ENCODE measurements at regions not wholly inside any gene's neighbourhood (a gene's known extent, or its start where the extent isn't known, plus 50 kb on each side); places are given as distances from the start of the nearest gene placed in this dataset.

- DNase-seq (ENCODE audit: low read depth in 1 of 2, low spot score in 1 of 2), result no peak
Observed at GRCh38 chr15:93882779-93883178, 348.6 kb upstream of the MCTP2 start.

DNA sequence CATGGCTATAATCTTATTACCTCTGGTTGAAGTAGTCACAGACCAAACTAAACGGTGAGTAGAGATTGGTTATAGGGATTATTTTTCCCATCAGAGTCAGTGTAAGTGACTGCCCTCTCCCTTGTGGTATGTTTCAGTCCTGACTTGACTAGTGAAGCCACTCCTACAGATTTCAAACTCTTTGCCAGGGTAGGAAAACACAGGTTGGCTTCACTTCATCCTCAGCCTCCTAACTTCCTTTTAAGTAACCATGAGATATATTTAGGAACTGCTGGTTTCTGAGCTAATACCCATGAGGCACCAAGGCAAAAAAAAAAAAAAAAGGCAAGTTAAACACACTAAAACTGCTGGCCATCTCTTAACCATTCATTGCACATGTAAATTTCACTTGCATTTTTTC, 349.2 kb upstream of the MCTP2 start:
- no peak for DNase-seq (ENCODE audit: low read depth in 1 of 2, low spot score in 1 of 2)

DNA sequence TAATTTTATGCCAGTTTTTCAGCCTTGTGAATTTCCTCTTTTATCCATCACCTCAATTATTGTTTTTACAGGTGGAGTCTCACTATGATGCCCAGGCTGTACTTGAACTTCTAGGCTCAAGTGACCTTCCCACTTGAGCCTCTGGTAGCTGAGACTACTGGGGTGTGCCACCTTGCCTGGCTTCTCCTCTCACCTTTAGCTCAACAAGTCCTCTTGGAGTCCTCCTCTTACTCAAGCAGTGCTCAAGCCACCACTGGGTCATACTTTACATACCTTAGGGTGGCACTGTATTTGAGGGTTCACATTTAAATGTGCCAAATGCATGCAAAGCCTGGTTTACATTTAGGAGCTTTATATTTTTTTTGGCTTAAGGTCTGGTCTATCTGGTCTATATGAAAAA, 350.1 kb upstream of the MCTP2 start:
- no peak for DNase-seq (ENCODE audit: low read depth in 1 of 2, low spot score in 1 of 2)

DNA sequence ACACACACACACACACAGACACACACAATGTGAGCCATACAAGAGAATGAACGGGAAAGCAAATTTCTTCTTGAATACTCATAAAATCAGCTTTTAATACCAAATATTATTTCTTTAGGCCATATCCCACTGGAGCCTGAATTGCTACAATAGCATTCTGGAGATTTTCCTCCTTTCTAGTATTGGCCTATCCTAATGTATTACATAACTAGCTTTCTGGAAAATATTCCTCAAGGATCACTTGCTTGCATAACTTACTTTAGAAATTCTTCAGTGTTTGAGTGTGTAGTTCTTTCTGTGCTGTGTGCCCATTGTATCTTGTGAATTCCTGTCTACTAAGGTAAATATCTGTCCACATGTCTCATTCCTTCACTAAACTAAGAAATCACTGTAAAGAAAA, 351.0 kb upstream of the MCTP2 start:
- no peak for DNase-seq (ENCODE audit: low read depth in 1 of 2, low spot score in 1 of 2)

GRCh38 chr15:93870583-93870982, 360.8 kb upstream of the MCTP2 start:
- DNase-seq (ENCODE audit: low read depth in 1 of 2, low spot score in 1 of 2), result no peak

DNA sequence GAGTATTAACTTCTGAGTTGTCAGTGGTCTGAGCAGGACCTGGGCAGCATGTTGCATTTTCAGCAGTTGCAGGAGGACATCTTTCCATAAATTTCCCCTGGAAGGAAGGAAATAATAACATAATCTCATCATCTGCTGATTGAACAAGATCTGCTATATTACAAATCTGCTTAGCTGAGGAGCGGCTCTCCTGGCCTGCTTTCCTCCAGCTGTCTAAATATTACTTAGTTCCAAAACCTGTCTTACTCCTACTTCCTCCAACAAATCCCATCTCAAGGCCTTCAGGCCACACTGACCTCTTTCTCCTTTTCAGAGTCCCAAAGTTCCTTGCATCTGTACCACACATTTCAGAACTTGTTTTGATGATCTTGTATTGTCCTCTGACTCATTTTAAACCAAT, 364.4 kb upstream of the MCTP2 start:
- no peak for DNase-seq (ENCODE audit: low read depth in 1 of 2, low spot score in 1 of 2)

DNA sequence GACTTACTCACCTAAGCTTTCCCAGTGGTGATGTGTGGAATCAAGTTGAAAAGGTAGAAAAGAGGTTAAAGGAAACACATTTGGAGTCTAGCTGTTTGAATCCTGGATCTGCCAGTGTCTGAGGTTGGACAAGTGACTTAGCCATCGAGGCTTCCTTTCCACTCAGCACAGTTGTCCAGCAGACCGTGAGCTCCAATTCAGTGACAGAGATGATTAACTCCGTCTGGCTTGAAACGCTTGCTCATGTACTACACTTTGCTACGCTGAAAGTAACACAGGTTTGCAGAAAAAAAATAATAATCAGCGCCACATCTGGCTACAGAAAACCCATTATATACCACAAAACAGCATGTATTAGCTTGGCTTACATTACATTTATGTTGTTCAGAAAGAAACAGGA, 364.9 kb upstream of the MCTP2 start:
- DNase-seq (ENCODE audit: low read depth in 1 of 2, low spot score in 1 of 2), result no peak

- no peak for DNase-seq (ENCODE audit: low read depth in 1 of 2, low spot score in 1 of 2)
Observed at GRCh38 chr15:93865586-93865985, 365.8 kb upstream of the MCTP2 start.

GRCh38 chr15:93862791-93863190, 368.6 kb upstream of the MCTP2 start:
- DNase-seq (ENCODE audit: low read depth in 1 of 2, low spot score in 1 of 2), result no peak

- no peak for DNase-seq (ENCODE audit: low read depth in 1 of 2, low spot score in 1 of 2)
Observed at GRCh38 chr15:93861956-93862741, 369.2 kb upstream of the MCTP2 start.

DNA sequence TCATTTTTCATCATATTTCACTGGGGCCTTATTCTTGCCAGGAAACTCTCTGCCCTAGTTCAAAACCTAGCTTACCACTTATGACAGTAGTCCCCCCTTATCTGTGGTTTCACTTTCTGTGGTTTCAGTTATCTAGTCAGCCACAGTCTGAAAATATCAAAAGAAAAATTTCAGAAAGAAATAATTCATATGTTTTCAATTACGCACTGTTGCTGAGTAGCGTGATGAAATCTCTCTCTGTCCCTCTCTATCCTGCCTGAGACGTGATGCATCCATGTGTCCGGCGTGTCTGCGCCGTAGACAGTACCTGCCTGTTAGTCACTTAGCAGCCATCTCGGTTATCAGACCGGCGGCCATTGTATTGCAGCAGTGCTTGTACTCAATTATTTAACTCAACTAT, 369.9 kb upstream of the MCTP2 start:
- no peak for DNase-seq (ENCODE audit: low read depth in 1 of 2, low spot score in 1 of 2)

DNA sequence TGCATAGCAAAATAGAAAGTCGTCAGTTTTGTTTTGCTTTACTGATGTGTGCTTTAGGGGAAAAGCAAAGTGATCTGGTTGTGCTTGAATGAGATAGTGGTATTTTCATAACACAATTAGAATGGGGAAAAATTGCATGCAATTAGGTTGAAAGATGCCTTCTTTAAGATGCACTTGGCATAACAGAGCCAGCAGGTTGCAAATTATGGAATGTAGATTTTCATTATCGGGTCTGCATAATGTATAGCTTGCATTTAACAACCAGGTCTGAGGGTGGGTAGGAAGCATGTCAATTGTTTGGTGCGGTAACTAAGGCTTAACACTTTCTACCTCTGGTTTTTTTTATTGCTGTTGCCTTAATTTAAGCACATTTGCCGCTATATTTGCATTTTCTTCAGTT, 370.7 kb upstream of the MCTP2 start:
- no peak for DNase-seq (ENCODE audit: low read depth in 1 of 2, low spot score in 1 of 2)

GRCh38 chr15:93859176-93859575, 372.2 kb upstream of the MCTP2 start:
- no peak for DNase-seq (ENCODE audit: low read depth in 1 of 2, low spot score in 1 of 2)

- no peak for DNase-seq (ENCODE audit: low read depth in 1 of 2, low spot score in 1 of 2)
Observed at GRCh38 chr15:93855181-93855826, 376.1 kb upstream of the MCTP2 start.

DNA sequence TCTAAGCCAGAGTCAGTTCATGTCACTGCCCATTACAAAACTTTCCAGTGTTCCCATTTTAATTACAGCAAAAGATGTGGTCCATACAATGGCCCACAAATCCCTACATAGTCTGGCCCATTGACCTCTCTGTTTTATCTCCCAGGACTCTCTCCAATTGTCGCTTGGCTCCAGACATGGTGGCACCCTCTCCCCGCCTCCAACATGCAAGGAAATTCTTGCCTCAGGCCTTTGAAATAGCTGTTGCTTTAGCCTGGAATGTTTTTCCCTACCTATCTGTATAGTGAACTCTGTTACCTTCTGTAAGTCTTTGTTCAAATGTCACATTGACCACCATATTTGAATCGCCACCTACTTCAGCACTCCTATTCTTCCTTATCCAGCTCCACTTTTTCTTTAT, 377.3 kb upstream of the MCTP2 start:
- no peak for DNase-seq (ENCODE audit: low read depth in 1 of 2, low spot score in 1 of 2)

GRCh38 chr15:93852761-93853160, 378.6 kb upstream of the MCTP2 start:
- DNase-seq (ENCODE audit: low read depth in 1 of 2, low spot score in 1 of 2), result no peak

DNA sequence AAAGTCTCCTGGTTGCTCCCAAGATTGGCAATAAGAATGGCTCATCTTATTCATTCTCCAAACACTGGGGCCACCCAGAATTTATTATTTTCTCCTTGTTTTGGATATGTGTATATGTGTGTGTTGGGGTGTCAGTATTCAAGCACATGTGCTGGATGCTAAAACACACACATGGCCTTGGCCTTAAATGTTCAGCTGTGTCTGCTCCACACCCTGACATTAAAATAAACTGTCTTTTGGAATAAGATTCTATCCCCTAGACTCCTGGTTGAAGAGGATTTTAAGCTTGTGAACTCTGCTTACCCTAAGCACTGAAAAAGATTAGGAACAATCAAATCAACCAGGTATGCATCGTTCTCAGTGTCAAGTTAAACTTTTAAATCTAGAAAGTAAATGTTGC, 382.9 kb upstream of the MCTP2 start:
- DNase-seq (ENCODE audit: low read depth in 1 of 2, low spot score in 1 of 2), result no peak

GRCh38 chr15:93848076-93848475, 383.3 kb upstream of the MCTP2 start:
- DNase-seq (ENCODE audit: low read depth in 1 of 2, low spot score in 1 of 2), result no peak

DNA sequence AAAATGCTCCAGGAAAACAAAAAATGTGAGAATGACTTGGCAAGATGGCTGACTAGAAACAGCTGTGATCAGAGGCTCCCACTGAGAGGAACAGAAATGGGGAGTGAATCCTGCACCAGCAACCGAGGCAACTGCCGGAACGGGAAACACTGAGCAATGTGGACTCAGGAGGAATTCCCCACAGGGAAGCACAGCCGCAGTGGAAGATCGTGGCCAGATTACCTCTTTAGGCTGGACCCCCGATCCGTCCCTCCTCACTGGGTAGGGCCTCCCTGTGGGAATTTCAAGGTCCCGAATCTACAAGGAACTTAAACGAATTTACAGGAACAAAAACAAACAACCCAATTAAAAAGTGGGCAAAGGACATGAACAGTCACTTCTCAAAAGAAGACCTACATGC, 385.2 kb upstream of the MCTP2 start:
- DNase-seq (ENCODE audit: low read depth in 1 of 2, low spot score in 1 of 2), result no peak

DNA sequence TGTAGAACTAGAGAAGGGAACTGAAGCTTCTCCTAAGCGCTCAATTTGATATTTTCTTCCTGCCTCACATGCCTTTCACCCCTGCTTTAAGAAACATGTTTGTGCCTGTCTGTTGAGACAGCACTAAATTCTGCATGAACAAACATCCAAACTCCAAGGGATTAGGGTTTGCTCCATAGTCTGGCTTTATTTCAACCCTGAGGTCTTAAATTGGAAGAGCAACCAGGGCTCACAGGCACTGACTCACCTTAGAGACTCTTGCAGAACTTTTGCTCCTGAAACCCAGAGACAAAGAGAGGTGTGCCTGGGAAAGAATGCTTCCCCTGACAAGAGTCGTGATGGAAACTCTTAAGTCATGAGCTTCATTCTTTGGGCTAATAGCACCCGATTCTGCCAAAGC, 393.9 kb upstream of the MCTP2 start:
- DNase-seq (ENCODE audit: low read depth in 1 of 2, low spot score in 1 of 2), result no peak

GRCh38 chr15:93835344-93835743, 396.0 kb upstream of the MCTP2 start:
- DNase-seq (ENCODE audit: low read depth in 1 of 2, low spot score in 1 of 2), result no peak

- DNase-seq (ENCODE audit: low read depth in 1 of 2, low spot score in 1 of 2), result no peak
Observed at GRCh38 chr15:93831641-93832040, 399.7 kb upstream of the MCTP2 start.
